CD4-positive, alpha-beta memory T cell (primary cell): ENCODE measurements at regions not wholly inside any gene's neighbourhood (a gene's known extent, or its start where the extent isn't known, plus 50 kb on each side); places are given as distances from the start of the nearest gene placed in this dataset.

Experiments used
- CTCF ChIA-PET: fragments of 350-600 bp; sonication (Branson Sonifier 250); formaldehyde crosslinking; loops from one replicate; lab custom pipeline; 2021; ENCODE audit warnings: inconsistent platforms; ENCODE audit not compliant: partially characterized antibody; lab: Charles Lee
- POLR2A ChIA-PET: fragments of 350-600 bp; sonication (Branson Sonifier 250); formaldehyde crosslinking; loops from one replicate; lab custom pipeline; 2021; ENCODE audit not compliant: partially characterized antibody; lab: Charles Lee
- DNase-seq, 5 donors: peaks; one replicate each; pipeline versions ENCODE4 v3.0.0 to v3.0.0-alpha.2; 2020 to 2022; ENCODE audit warnings: mixed read lengths in 1 of 5
- H3K27ac ChIP-seq: one replicate; pipeline ENCODE4 v1.7.0; 2013; ENCODE audit warnings: low read depth, low read length
- H3K27me3 ChIP-seq: 2 replicates; pipeline ENCODE4 v1.7.0; 2013; ENCODE audit warnings: mild to moderate bottlenecking, low read length, moderate library complexity; ENCODE audit not compliant: insufficient read depth
- H3K36me3 ChIP-seq: 2 replicates; pipeline ENCODE4 v1.7.0; 2013; ENCODE audit warnings: mild to moderate bottlenecking, low read length, moderate library complexity; ENCODE audit not compliant: insufficient read depth
- H3K4me1 ChIP-seq: 2 replicates; pipeline ENCODE4 v1.7.0; 2013; ENCODE audit warnings: mild to moderate bottlenecking, low read length, moderate library complexity; ENCODE audit not compliant: insufficient read depth
- H3K4me3 ChIP-seq, 2 donors: one replicate each; pipeline ENCODE4 v1.7.0; 2013; ENCODE audit warnings: low read length in 2 of 2, mild to moderate bottlenecking in 1 of 2
- H3K9me3 ChIP-seq, 2 donors: one replicate each; pipeline ENCODE4 v1.7.0; 2013; ENCODE audit warnings: low read length in 2 of 2, control low read depth in 1 of 2; ENCODE audit not compliant: control insufficient read depth in 1 of 2
- H3K27ac Mint-ChIP-seq, 7 donors: one replicate each; pipeline ENCODE4 v1.8.0; 2020 to 2021; ENCODE audit warnings: mixed read lengths in 7 of 7, mild to moderate bottlenecking in 6 of 7, inconsistent platforms in 3 of 7, moderate library complexity in 3 of 7
- H3K27me3 Mint-ChIP-seq, 2 donors: one replicate each; pipeline ENCODE4 v1.8.0; 2020 to 2021; ENCODE audit warnings: mixed read lengths in 2 of 2
- H3K36me3 Mint-ChIP-seq, 2 donors: one replicate each; pipeline ENCODE4 v1.8.0; 2020 to 2021; ENCODE audit warnings: mixed read lengths in 2 of 2, inconsistent platforms in 1 of 2, mild to moderate bottlenecking in 1 of 2
- H3K4me1 Mint-ChIP-seq, 4 donors: one replicate each; pipeline ENCODE4 v1.8.0; 2020 to 2021; ENCODE audit warnings: mixed read lengths in 4 of 4, mild to moderate bottlenecking in 1 of 4
- H3K4me3 Mint-ChIP-seq, 8 donors: one replicate each; pipeline ENCODE4 v1.8.0; 2020 to 2021; ENCODE audit warnings: mixed read lengths in 8 of 8, mild to moderate bottlenecking in 7 of 8, moderate library complexity in 6 of 8, inconsistent platforms in 3 of 8
- H3K9me3 Mint-ChIP-seq, 8 donors: one replicate each; pipeline ENCODE4 v1.8.0; 2020 to 2021; ENCODE audit warnings: mixed read lengths in 8 of 8, mild to moderate bottlenecking in 5 of 8, inconsistent platforms in 3 of 8, moderate library complexity in 1 of 8
- intact Hi-C: fragments of 100-400 bp; cut with micrococcal nuclease; formaldehyde crosslinking; loops from one replicate; pipeline ENCODE4 v1.15.1; 2023

- Mint-ChIP-seq H3K27me3 (peaks cover 4% of the 10 kb centered on the region in 2 donors), H3K27ac (no peak overlapping the region), H3K36me3 (no peaks in the 10 kb centered on the region), H3K9me3 (no peaks in the 10 kb centered on the region), H3K4me3 (no peak overlapping the region), H3K4me1 (peaks cover 0 to 19% (median 0%) of the 10 kb centered on the region in 4 donors)
- H3K9me3 ChIP-seq, result no peaks in the 10 kb centered on the region
- intact Hi-C loops, result no loop called here
- POLR2A ChIA-PET, result no interaction called here
- no peaks in the 10 kb centered on the region for H3K4me1 ChIP-seq
- DNase-seq, result no peak
- H3K4me3 ChIP-seq, result no peak overlapping the region
- no peaks in the 10 kb centered on the region for H3K27me3 ChIP-seq
- H3K27ac ChIP-seq, result no peak overlapping the region
- no peaks in the 10 kb centered on the region for H3K36me3 ChIP-seq
- CTCF ChIA-PET, result no interaction called here
These were observed 279.4 kb downstream of the EIPR1 start for GRCh38 chr2:3098231-3098630.

GRCh38 chr2:3097804-3098203, 279.8 kb downstream of the EIPR1 start:
- no peaks in the 10 kb centered on the region for H3K9me3 Mint-ChIP-seq
- intact Hi-C loops, result no loop called here
- H3K4me3 Mint-ChIP-seq, result no peak overlapping the region
- Histone ChIP-seq H3K4me1 (no peaks in the 10 kb centered on the region), H3K27me3 (no peaks in the 10 kb centered on the region), H3K4me3 (no peak overlapping the region), H3K9me3 (no peaks in the 10 kb centered on the region), H3K27ac (no peak overlapping the region), H3K36me3 (no peaks in the 10 kb centered on the region)
- no peaks in the 10 kb centered on the region for H3K36me3 Mint-ChIP-seq
- DNase-seq, result no peak
- CTCF ChIA-PET, result no interaction called here
- peaks cover 4% of the 10 kb centered on the region in 2 donors for H3K27me3 Mint-ChIP-seq
- POLR2A ChIA-PET, result no interaction called here
- H3K4me1 Mint-ChIP-seq, result peaks cover 0 to 19% (median 0%) of the 10 kb centered on the region in 4 donors
- no peak overlapping the region for H3K27ac Mint-ChIP-seq

- CTCF ChIA-PET, result no interaction called here
- H3K9me3 ChIP-seq, result no peaks in the 10 kb centered on the region
- no peaks in the 10 kb centered on the region for H3K36me3 ChIP-seq
- Mint-ChIP-seq H3K4me1 (peaks cover 0 to 15% (median 1%) of the 10 kb centered on the region in 4 donors), H3K9me3 (peaks cover 0 to 4% (median 0%) of the 10 kb centered on the region in 8 donors), H3K4me3 (no peak overlapping the region), H3K27ac (no peak overlapping the region), H3K27me3 (peaks cover 2 to 3% of the 10 kb centered on the region in 2 donors), H3K36me3 (no peaks in the 10 kb centered on the region)
- no peaks in the 10 kb centered on the region for H3K4me1 ChIP-seq
- no peaks in the 10 kb centered on the region for H3K27me3 ChIP-seq
- H3K4me3 ChIP-seq, result no peak overlapping the region
- no peak overlapping the region for H3K27ac ChIP-seq
- intact Hi-C loops, result no loop called here
- POLR2A ChIA-PET, result no interaction called here
- DNase-seq, result no peak
These were observed 282.3 kb downstream of the EIPR1 start for GRCh38 chr2:3094999-3095958.

DNA sequence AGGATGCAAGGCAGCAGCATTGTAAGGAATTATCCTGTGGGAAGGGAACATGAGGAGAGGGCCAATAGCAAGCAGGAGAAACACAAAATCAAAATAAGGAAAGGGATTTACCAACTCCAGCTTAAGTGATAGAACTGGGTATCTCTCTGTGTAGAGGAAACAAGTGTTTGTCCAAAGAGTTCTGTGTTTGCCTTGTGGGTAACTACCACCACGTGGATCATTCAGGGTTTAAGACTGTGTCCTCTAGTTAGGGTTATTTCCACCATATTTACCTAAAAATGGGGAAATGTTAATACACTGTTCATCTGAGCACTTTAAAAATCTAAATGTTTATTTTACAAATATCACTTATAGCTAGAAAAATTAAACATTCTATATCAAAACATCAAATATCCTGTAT, 283.3 kb downstream of the EIPR1 start:
- Histone ChIP-seq H3K27me3 (no peaks in the 10 kb centered on the region), H3K27ac (no peak overlapping the region), H3K36me3 (no peaks in the 10 kb centered on the region), H3K4me1 (no peaks in the 10 kb centered on the region), H3K9me3 (no peaks in the 10 kb centered on the region), H3K4me3 (no peak overlapping the region)
- CTCF ChIA-PET, result no interaction called here
- no peak overlapping the region for H3K4me3 Mint-ChIP-seq
- H3K4me1 Mint-ChIP-seq, result peaks cover 0 to 6% (median 1%) of the 10 kb centered on the region in 4 donors
- POLR2A ChIA-PET, result no interaction called here
- H3K36me3 Mint-ChIP-seq, result no peaks in the 10 kb centered on the region
- H3K27me3 Mint-ChIP-seq, result peaks cover 2 to 3% of the 10 kb centered on the region in 2 donors
- peaks cover under 1 to 10% (median 3%) of the 10 kb centered on the region in 8 donors for H3K9me3 Mint-ChIP-seq
- DNase-seq, result no peak
- intact Hi-C loops, result no loop called here
- H3K27ac Mint-ChIP-seq, result no peak overlapping the region

DNA sequence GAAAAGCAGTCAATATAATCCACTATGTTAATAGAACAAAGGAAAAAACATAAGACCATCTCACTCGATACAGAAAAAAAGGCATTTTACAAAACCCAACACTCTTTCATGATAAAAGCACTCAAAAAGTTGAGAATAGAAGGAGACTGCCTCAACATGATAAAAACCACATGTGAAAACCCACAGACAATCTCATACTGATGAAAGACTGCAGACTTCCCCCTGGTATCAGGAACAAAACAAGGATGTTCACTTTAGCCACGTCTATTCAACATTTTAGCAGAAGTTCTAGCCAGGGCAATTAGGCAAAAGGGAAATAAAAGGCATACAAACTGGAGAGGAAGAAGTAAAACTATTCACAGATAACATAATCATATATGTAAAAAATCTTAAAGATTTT, 285.9 kb downstream of the EIPR1 start:
- H3K27ac Mint-ChIP-seq, result no peak overlapping the region
- no peaks in the 10 kb centered on the region for H3K9me3 ChIP-seq
- no peaks in the 10 kb centered on the region for H3K27me3 ChIP-seq
- H3K27ac ChIP-seq, result no peak overlapping the region
- no peaks in the 10 kb centered on the region for H3K36me3 Mint-ChIP-seq
- peaks cover 3 to 26% (median 11%) of the 10 kb centered on the region in 8 donors for H3K9me3 Mint-ChIP-seq
- H3K4me1 ChIP-seq, result no peaks in the 10 kb centered on the region
- peaks cover 2 to 3% of the 10 kb centered on the region in 2 donors for H3K27me3 Mint-ChIP-seq
- ChIA-PET POLR2A (no interaction called here), CTCF (no interaction called here)
- DNase-seq, result no peak
- intact Hi-C loops, result no loop called here
- no peak overlapping the region for H3K4me3 ChIP-seq
- no peak overlapping the region for H3K4me3 Mint-ChIP-seq
- peaks cover 0 to 2% (median 0%) of the 10 kb centered on the region in 4 donors for H3K4me1 Mint-ChIP-seq
- no peaks in the 10 kb centered on the region for H3K36me3 ChIP-seq

- no peaks in the 10 kb centered on the region for H3K4me1 ChIP-seq
- no peaks in the 10 kb centered on the region for H3K9me3 ChIP-seq
- ChIA-PET CTCF (no interaction called here), POLR2A (no interaction called here)
- intact Hi-C loops, result no loop called here
- Mint-ChIP-seq H3K4me1 (no peaks in the 10 kb centered on the region), H3K36me3 (peaks cover 0 to 6% of the 10 kb centered on the region in 2 donors), H3K9me3 (peaks cover 2 to 27% (median 15%) of the 10 kb centered on the region in 8 donors), H3K27me3 (peaks cover 16% of the 10 kb centered on the region in 2 donors), H3K27ac (no peak overlapping the region), H3K4me3 (no peak overlapping the region)
- DNase-seq, result no peak
- no peaks in the 10 kb centered on the region for H3K27me3 ChIP-seq
- H3K36me3 ChIP-seq, result no peaks in the 10 kb centered on the region
- H3K4me3 ChIP-seq, result no peak overlapping the region
- H3K27ac ChIP-seq, result no peak overlapping the region
These were observed 294.9 kb downstream of the EIPR1 start for GRCh38 chr2:3082705-3083104.

GRCh38 chr2:3079959-3080948, 297.4 kb downstream of the EIPR1 start:
- peaks cover 16% of the 10 kb centered on the region in 2 donors for H3K27me3 Mint-ChIP-seq
- ChIA-PET POLR2A (no interaction called here), CTCF (no interaction called here)
- H3K27me3 ChIP-seq, result no peaks in the 10 kb centered on the region
- no peaks in the 10 kb centered on the region for H3K9me3 ChIP-seq
- H3K36me3 ChIP-seq, result no peaks in the 10 kb centered on the region
- peaks cover 0 to 2% of the 10 kb centered on the region in 2 donors for H3K36me3 Mint-ChIP-seq
- H3K4me3 Mint-ChIP-seq, result no peak overlapping the region
- peaks cover under 1 to 16% (median 8%) of the 10 kb centered on the region in 8 donors for H3K9me3 Mint-ChIP-seq
- H3K27ac ChIP-seq, result no peak overlapping the region
- H3K27ac Mint-ChIP-seq, result peak overlapping the region in 1 of 7 donors; percentile 7
- no peaks in the 10 kb centered on the region for H3K4me1 ChIP-seq
- intact Hi-C loops, result no loop called here
- H3K4me1 Mint-ChIP-seq, result no peaks in the 10 kb centered on the region
- H3K4me3 ChIP-seq, result no peak overlapping the region
- no peak for DNase-seq
